Non-pigmented ciliary epithelial cell (primary cell): ENCODE measurements at regions not wholly inside any gene's neighbourhood (a gene's known extent, or its start where the extent isn't known, plus 50 kb on each side); places are given as distances from the start of the nearest gene placed in this dataset.
"Not testable (repeated sequence)": the region's sequence is repeated elsewhere in the genome, so short reads cannot be mapped to it uniquely, and the experiment has no call there.

Experiments
- DNase-seq: peaks from one replicate; pipeline ENCODE4 v3.0.0-alpha.2; 2010; ENCODE audit warnings: low read depth

- DNase-seq, result peak; percentile 85
These were observed 76.1 kb upstream of the THBS1 start for GRCh38 chr15:39504808-39505207.

GRCh38 chr15:39506146-39506545 lies 74.7 kb upstream of the THBS1 start:
- DNase-seq, result peak; percentile 63

- no peak for DNase-seq
These were observed 72.3 kb upstream of the THBS1 start for GRCh38 chr15:39508536-39508935.

GRCh38 chr15:39510001-39510701 lies 70.7 kb upstream of the THBS1 start:
- no peak for DNase-seq

DNA sequence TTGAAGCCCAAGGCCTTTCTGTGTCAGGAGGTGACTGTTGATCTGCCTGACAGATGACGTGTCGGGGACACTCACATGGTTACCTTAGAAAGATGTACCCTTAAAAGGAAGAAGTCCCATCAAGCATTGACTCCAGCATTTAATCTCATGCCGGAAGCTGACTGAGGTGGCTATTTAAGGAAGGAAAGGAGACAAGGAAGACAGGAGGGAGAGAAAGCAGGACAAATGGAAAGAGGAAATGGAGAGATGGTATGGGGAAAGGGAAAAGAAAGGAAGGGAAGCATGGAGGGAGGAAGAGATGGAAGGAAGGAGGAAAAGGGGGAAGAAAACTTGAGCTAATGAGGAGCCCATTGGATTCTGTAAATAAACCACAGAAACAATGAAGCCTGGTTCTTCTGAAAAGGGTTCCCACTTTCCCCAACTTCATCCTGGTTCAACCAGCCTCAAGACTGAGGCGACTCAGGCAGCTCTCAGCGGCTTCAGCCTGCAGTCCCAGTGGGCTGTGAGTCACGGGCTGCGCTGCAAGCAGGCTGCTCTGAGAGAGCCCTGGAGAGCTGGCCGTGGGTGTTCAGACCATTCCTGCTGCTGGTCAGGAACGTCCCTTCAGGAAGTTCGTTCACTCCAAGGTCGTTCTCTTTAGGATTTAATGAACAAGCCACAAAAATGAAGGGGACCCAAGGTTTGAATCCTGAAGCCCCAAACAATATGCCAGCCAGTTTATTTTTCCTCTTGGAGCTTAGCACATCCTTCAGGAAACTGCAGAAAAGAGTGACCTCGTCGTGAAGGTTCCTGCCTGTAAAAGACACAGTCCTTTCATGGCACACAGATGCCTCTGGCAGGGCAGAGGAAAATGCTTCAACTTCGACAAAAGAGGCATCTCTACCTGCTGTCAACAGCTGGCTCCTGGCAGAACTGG lies 69.6 kb upstream of the THBS1 start:
- DNase-seq, result peak; percentile 61

DNA sequence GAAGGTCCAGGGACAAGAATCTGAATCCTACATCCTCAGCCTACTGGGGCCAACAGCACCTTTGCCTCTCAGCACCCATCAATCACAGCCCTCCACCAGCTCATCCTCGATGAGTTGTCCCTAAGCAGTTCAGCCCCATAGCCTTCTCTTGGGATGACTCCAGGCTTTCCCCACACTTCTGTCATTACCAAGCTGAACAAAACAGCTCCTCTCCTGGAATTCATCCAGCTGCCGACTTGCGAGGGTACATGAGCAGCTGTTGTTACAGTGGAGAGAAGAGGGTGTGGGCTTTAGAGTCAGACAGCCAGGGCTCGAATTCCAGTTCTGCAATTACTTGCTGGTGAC lies 69.0 kb upstream of the THBS1 start:
- DNase-seq, result no peak

- no peak for DNase-seq
These were observed 68.2 kb upstream of the THBS1 start for GRCh38 chr15:39512643-39513042.

GRCh38 chr15:39513936-39514335 lies 66.9 kb upstream of the THBS1 start:
- no peak for DNase-seq

DNA sequence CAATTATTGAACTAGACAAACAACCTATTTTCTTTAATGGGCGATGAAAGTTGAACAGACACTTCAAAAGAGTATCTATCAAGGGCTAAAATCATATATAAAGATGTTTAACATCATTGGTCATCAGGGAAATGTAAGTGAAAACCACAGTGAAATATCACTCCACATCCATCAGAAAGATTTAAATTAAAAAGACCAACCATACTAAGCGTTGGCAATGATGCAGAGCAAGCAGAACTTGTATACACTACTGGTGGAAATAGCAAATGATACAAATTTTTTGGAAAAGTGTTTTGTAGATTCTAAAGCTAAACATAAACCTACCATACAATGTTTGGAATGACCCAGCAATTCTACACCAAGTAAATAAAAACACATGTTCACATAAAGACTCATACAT lies 65.9 kb upstream of the THBS1 start:
- no peak for DNase-seq

- no peak for DNase-seq
These were observed 65.1 kb upstream of the THBS1 start for GRCh38 chr15:39515765-39516164.

- DNase-seq, result no peak
These were observed 63.6 kb upstream of the THBS1 start for GRCh38 chr15:39517122-39517855.

- not testable (repeated sequence) for DNase-seq
These were observed 56.9 kb upstream of the THBS1 start for GRCh38 chr15:39523968-39524367.

DNA sequence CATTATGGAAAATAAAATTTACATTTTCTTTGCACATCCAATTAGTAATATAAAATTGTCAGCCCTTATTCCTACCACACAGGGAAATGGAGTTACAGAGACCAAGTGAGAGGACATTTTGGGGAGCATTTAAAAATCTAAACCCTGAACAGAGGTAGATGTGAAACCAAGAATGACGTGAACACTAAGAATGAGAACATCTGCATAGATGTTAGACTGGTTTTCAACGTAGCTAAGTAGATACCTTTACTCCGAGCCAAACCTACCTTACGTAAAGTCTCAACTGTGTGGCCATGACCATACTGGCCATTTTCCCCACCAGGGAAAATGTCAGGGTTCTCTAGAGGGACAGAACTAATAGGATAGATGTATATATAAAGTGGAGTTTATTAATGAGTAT lies 51.4 kb upstream of the THBS1 start:
- DNase-seq, result no peak

DNA sequence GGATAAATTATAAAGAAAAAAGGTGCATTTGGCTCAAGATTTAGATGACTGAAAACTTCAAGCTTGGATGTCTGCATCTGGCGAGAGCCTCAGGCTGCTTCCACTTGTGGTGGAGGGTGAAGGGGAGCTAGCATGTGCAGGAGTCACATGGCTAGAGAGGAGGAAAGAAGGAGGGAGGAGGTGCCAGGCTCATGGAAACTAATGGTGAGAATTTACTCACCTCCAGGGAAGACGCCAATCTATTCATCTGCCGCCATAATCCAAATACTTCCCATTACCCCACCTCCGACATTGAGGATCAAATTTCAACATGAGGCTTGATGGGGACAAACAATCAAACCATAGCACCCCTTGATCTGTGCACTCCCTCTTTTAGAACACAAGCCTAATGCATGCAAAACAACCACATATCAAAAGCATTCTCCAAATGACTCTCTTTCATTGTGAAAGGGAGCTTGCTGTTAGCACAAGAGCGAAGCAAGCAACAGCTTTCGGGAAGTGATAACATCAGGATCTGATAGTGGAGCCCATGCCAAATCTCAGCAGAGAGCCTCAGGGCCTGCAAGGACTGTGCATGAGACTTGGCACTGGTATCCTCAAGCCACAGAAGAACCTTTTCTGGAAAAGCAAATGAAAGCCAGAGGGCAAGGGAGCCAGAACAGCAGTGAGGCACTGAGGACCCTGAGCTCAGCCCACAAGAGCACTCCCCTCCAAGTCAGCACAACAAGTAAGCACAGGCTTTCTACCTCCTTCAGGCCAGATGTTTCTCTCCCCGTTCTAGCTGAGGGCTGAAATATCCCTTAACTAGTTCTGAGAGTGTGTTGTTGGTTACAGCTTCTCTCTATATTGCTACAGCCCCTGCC lies 50.2 kb upstream of the THBS1 start:
- no peak for DNase-seq
